ENCODE measurements at regions not wholly inside any gene's neighbourhood (a gene's known extent, or its start where the extent isn't known, plus 50 kb on each side); places are given as distances from the start of the nearest gene placed in this dataset.
A peak's percentile ranks its signal among the peaks of the same experiment; 100 is the strongest.
"Not testable (repeated sequence)": the region's sequence is repeated elsewhere in the genome, so short reads cannot be mapped to it uniquely, and the experiment has no call there.

DNA sequence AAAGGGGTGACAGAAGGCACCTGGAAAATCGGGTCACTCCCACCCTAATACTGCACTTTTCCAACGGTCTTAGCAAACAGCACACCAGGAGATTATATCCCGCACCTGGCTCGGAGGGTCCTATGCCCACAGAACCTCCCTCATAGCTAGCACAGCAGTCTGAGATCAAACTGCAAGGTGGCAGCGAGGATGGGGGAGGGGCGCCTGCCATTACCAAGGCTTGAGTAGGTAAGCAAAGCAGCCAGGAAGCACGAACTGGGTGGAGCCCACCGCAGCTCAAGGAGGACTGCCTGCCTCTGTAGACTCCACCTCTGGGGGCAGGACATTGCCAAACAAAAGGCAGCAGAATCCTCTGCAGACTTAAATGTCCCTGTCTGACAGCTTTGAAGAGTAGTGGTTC is 101.8 kb downstream of the TBX20 start:
- DNase-seq (ENCODE audit: low spot score) = not testable (repeated sequence)

DNA sequence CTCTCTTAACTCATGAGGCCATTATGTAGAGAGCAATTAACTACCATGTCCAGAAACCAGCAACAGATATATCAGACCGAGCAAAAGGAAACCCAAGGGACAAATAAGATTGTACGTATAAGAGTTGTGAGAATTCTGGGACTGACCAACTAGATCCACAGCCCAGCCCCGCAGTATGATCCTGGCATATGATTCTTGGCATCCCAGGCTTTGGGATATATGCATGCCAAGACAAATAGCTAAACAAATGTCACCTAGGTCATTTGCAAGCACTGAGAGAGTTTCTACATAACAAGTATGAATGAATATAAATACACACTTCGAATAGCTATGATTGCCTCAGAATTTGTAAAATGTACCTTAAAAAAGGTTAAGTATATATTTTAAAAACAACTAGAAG is 105.9 kb downstream of the TBX20 start:
- DNase-seq (ENCODE audit: low spot score) = not testable (repeated sequence)

DNA sequence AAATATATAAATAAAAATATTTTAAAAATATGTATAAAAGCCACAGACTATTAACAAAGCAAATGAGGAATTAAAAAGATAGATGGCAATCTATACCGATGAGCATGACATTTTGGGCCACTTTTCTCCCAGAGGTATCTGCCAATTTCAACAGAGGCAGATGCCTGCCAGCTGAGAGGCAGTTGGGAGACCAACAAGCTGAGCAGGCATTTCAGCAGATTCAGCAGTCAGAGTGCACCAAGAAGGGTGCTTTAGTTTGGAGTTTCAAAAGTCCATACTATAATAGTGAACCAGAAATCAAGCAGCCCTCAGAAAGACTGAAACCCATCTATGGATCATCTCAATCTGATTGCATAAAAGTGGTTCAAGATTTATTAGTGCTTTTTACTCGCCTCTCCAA is 104.8 kb upstream of the DPY19L1 start:
- DNase-seq (ENCODE audit: low spot score) = not testable (repeated sequence)

DNA sequence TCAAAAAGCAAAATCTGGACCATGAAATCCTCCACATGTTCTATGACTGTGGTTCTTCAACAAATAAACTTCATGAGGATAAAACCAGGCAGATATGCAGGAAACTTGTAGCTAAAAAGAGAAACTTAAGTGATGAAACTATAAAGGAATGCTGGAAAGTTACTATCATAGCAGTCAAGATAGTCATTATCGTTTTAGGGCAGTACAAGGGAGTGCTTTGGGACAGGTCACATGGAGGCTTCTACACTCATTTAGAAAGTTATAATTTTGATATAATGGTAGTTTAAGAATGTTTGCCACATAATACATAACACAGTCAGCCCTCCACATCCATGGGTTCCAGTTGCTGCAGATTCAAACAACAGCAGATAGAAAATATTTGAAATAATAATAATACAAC is 102.0 kb upstream of the DPY19L1 start:
- DNase-seq (ENCODE audit: low spot score) = not testable (repeated sequence)

DNA sequence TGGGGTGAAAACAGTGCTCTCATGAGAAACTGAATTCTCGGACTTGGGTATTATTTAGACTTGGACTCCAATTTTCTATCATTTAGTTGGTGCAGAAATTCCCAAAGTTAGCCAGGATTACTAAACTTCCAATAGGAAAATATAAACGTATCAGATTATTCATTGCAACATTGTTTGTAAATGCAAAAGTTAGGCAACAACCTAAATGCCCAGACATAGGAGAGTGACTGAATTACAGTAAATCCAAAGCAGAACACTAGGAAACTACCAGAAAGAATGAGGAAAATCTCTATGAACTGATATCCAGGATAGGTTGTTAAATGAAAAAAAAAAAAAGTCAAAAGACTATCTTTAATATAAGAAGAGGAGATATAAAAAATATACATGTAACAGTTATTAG is 96.2 kb upstream of the DPY19L1 start:
- DNase-seq (ENCODE audit: low spot score) = not testable (repeated sequence)

DNA sequence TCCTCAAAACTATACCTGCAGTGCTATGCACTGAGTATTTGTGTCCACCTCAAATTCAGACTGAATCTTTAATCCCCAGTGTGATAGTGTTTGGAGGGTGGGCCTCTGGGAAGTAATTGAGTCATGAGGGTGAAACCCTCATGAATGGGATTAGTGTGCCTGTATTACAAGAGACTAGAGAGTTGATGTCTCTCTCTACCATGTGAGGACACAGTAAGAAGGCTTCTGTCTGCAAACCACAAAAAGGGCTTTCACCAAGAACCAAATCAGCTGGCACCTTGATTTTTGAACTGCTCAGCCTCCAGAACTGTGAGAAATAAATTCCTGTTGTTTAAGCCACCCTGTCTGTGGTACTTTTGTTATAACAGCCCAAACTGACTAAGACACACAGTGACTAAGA is 95.7 kb upstream of the DPY19L1 start:
- not testable (repeated sequence) for DNase-seq (ENCODE audit: low spot score)

DNA sequence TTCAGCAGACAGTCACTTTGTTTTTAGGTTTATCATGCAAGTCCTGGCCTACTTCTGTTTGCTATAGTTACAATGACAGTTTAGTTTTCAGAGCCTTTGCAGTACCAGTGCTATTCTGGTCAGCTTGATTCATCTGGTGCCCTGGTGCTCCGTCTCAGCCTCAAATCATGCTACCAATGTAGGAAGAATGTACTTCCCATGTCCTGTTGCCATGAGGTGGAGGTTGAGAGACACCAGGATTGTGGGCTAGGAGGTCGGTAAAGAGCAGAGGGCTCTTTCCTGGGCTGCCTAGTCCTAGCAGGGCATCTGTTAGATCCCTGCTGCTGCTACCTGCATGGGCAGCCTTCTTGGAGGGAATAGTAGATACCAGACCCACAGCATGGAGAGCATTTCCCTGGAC is 91.4 kb upstream of the DPY19L1 start:
- not testable (repeated sequence) for DNase-seq (ENCODE audit: low spot score)

DNA sequence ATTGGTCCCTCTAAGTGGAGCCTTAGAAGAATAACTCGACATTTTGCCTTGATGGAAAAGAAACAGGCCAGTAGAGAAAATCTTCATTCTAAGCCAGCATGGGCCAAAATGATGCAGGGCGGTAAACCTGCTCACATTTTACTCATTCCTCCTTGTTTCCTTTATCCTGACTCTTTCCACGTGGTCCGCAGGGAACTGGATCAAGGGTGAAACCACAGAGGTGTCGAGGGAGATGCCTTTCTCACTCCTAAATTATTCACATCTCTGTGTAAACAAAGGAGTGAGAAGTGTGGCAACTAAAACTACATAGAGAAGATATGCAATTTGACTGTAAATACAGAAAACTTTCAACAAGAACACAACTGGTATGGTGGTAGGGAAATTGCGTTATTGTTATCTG is 81.2 kb upstream of the DPY19L1 start:
- DNase-seq (ENCODE audit: low spot score) = peak; percentile 5

DNA sequence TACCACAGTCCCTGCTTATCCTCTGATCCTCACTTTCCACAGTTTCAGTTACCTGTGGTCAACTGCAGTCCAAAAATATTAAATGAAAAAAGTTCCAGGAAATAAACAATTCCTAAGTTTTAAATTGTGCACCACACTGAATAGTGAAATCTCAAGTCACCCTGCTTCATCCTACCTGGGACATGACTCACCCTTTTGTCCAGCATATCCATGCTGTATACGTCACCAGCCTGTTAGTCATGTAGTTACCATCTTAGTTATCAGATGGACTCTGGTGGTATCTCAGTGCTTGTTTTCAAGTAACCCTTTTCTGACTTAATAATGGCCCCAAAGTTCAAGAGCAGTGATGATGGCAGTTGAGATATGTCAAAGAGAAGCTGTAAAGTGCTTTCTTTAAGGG is 69.4 kb upstream of the DPY19L1 start:
- not testable (repeated sequence) for DNase-seq (ENCODE audit: low spot score)

DNA sequence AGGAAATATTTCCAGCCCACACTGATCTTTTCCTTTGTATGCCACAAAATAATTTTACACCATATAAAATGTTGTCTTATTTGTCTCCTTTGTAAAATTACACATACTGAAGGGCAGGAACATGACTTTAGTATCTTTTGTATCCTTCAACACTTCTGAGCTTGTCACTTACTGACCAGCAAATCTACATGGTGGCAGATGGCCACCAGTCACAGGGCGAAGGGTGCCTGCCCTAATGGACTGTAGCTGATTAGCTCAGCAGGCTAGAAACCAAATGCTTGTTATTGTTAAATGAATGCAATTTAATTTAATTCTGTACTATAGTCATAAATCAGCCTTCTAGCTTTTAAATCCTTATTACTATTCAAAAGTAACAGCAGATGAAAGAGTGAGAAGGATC is 68.2 kb upstream of the DPY19L1 start:
- DNase-seq (ENCODE audit: low spot score) = not testable (repeated sequence)

DNA sequence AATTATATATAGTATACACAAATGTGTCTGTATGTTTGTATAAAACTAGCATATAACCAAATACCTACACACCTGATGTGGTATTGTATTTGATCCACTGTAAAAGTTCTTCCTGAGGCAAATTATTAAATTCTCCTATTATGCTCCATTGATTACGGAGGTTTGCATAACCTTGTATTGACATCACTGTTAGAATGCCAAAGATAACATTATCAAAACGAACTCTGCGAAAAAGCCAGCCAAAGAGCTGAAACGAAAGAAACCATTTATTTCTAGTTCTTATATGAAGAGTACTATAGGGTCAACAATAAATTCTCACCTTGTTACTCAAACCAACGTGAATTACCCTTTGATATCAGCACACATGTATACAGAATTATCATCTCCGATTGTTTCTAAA is 65.6 kb upstream of the DPY19L1 start:
- not testable (repeated sequence) for DNase-seq (ENCODE audit: low spot score)

DNA sequence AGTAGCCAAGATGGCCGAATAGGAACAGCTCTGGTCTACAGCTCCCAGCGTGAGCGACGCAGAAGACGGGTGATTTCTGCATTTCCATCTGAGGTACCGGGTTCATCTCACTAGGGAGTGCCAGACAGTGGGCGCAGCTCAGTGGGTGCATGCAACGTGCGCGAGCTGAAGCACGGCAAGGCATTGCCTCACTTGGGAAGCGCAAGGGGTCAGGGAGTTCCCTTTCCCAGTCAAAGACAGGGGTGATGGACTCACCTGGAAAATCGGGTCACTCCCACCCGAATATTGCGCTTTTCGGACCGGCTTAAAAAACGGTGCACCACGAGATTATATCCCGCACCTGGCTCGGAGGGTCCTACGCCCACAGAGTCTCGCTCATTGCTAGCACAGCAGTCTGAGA is 55.7 kb upstream of the DPY19L1 start:
- DNase-seq (ENCODE audit: low spot score) = not testable (repeated sequence)
